Stimulated activated naive CD8-positive, alpha-beta T cell treated with anti-CD3 and anti-CD28 coated beads, Interleukin-15, Interleukin-2, amounts not matched to agents 100 ng/mL and 50 ng/mL, for 24 hours (primary cell): ENCODE measurements at regions not wholly inside any gene's neighbourhood (a gene's known extent, or its start where the extent isn't known, plus 50 kb on each side); places are given as distances from the start of the nearest gene placed in this dataset.

Source experiments
- H3K27ac Mint-ChIP-seq: one replicate; pipeline ENCODE4 v1.8.0; 2021; ENCODE audit warnings: mild to moderate bottlenecking, mixed read lengths
- H3K27me3 Mint-ChIP-seq: one replicate; pipeline ENCODE4 v1.8.0; 2021; ENCODE audit warnings: mixed read lengths
- H3K36me3 Mint-ChIP-seq: one replicate; pipeline ENCODE4 v1.8.0; 2021; ENCODE audit warnings: low read depth, mixed read lengths
- H3K4me1 Mint-ChIP-seq: one replicate; pipeline ENCODE4 v1.8.0; 2021; ENCODE audit warnings: low read depth, mixed read lengths
- H3K4me3 Mint-ChIP-seq: one replicate; pipeline ENCODE4 v1.8.0; 2021; ENCODE audit warnings: mild to moderate bottlenecking, mixed read lengths
- H3K9me3 Mint-ChIP-seq: one replicate; pipeline ENCODE4 v1.8.0; 2021; ENCODE audit warnings: mixed read lengths

DNA sequence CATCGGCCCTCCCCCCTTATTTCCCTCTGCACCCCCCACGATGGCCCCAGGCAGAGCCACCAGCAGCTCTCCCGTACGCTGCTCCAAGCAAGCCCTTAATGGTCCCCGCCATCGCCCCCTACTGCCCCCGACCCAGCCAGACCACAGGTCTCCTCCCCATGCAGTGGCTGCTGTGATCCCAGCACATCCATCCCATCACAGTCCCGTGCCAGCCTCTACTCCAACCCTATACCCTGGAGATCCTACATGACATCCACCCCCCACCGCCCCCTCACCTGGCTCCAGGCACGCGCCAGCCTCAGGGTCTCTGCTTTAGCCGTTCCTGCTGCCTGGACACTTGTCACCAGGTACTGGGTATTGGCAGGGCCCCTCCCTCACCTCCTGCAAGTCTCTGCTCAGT lies 85.8 kb upstream of the RTL6 start:
- Mint-ChIP-seq H3K4me3 (no peak overlapping the region), H3K27ac (no peak overlapping the region), H3K4me1 (peaks cover 5% of the 10 kb centered on the region), H3K9me3 (no peaks in the 10 kb centered on the region), H3K36me3 (no peaks in the 10 kb centered on the region), H3K27me3 (peaks cover 17% of the 10 kb centered on the region)

DNA sequence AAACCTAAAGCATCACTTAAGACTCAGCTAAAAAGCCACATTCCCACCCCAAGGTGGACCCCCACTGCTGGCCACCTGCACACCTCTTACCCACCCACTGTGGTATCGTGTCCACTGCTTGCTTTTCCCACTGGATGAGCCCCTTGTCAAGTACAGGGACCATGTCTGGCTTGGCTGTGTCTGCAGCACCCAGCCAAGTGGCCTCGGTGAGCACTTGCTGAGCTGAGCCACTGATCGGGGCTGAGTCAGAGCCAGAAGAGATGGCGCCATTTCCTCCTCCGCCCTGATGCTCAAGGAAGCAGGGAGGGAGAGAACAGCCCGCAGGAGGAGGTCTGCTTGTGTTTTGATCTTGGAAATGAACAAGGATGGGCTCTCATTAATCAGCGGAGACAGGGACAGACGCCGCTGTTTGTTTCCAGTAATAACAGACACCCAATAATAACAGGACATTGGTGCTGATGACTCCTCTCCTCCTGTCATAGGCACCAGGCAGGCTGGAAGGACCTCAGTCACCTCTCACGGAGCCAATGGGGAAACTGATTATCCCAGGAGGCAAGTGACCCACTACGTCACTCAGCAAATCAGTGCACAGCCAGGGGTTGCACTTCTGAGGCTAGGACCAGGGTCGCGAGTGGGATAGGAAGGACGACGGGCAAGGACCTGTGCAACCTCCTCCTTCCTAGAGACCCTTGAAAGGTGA lies 85.2 kb upstream of the RTL6 start:
- Mint-ChIP-seq H3K36me3 (no peaks in the 10 kb centered on the region), H3K27me3 (peaks cover 17% of the 10 kb centered on the region), H3K4me1 (peaks cover 5% of the 10 kb centered on the region), H3K4me3 (no peak overlapping the region), H3K9me3 (no peaks in the 10 kb centered on the region), H3K27ac (no peak overlapping the region)

DNA sequence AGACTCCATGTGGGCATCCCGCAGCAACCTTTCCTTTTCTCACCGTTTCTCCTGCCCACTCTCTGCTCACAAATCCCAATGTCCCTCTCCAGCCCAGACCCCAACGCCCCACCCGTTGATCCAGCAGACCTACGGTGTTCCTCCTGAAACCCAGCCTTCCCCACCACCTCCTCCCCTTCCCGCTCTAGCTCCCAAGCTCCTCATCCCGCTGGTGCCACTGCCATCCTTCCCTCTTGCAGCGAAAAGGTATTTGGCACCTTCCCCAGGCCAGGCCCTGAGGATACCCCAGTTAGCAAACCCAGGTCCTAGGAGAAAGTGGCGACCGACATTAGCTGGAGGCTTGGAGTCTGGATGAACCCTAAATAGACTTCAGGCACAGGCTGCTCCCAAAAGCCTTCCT lies 84.0 kb upstream of the RTL6 start:
- H3K9me3 Mint-ChIP-seq: no peaks in the 10 kb centered on the region
- H3K27me3 Mint-ChIP-seq: peaks cover 8% of the 10 kb centered on the region
- H3K4me3 Mint-ChIP-seq: no peak overlapping the region
- H3K36me3 Mint-ChIP-seq: no peaks in the 10 kb centered on the region
- no peak overlapping the region for H3K27ac Mint-ChIP-seq
- H3K4me1 Mint-ChIP-seq: peaks cover 5% of the 10 kb centered on the region

DNA sequence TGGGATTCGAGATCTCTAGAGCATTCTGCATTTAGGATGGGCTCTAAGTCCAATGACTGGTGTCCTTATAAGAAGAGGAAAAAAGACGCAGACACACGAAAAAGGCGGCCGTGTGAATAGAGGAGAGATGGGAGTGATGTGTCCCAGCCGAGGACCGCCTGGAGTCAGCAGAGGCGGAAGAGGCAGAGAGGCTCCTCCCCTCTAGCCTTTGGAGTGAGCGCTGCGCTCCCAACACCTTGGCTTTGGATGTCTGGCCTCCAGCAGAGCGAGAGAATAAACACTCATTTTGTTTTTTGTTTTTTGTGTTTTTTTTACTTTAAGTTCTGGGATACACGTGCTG lies 83.0 kb upstream of the RTL6 start:
- Mint-ChIP-seq H3K27ac (no peak overlapping the region), H3K4me1 (no peaks in the 10 kb centered on the region), H3K36me3 (no peaks in the 10 kb centered on the region), H3K9me3 (no peaks in the 10 kb centered on the region), H3K4me3 (no peak overlapping the region), H3K27me3 (peaks cover 3% of the 10 kb centered on the region)

DNA sequence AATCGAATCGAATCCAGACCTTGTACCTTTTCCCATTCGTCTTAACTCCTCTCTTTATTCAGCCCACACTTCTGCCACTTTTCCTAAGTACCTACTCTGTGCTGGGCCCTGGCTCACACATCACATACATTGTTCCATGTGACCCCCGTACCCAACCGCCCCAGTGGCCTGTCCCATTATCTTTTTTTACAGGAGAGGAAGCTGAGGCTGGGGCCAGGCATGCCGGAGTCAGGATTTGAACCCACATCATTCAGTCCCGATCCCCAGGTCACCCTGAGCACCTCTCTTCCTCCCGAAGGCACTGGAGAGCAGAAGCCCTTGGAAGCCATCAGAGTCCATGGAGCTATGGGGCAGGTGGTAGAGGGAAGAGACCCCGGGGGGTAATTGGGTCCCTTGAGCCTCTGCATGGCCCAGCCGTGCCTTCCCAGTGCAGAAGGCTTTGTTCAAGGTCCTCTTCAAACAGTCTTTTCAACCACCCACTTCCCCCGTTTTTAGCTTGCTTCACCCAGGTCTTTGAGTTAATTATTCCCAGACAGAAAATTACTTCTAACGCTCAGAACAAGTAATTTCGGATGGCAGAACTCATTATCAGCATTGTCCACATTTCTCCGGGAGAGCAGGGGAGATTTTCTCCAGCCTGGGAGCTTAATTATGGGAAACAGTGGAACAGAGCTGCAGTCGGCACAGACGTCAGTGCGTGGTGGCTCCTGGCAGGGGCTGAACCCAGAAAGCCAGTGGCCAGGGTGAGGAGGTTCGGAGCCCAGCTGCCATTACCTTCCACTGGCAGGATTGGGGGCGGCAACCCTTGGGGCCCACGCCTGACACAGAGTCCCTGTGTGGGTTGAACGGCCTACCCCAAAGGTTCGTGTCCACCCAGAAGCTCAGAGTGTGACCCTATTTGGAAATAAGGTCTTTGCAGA lies 82.4 kb upstream of the RTL6 start:
- Mint-ChIP-seq H3K36me3 (no peaks in the 10 kb centered on the region), H3K27ac (no peak overlapping the region), H3K27me3 (peaks cover 4% of the 10 kb centered on the region)

DNA sequence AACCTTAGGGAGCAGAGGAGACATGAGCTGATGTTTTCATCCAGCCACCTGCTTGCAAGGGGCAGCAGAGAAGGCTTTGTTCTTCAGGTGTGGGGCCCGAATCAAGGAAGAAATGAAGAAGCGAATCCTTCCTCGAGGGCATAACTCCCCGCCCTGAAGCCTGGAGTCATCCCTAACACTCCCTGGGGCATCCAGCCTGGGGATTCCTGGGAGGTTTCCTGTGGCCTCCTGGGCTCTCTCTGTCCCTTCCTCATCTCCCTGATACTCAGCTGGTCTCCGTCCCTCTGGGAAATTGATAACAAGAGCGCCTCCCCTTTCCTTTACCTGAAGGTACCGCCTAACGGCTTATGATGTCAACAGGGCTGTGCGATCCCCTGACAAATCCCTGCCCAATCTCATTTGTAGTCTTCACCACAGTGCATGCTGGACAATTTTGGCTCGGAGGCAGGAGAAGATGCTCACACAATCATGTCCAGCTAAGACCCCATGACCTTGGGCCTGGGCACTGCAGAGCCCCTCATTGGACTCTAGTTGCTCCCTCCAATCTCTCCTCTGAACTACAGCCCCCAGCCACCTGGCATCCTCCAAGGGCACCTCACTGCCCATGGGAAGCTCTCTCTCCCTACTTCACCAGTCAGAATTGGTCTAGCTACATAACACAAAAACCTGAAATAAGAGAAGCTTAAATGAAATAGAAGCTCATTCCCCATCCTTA lies 80.6 kb upstream of the RTL6 start:
- H3K27me3 Mint-ChIP-seq: peaks cover 4% of the 10 kb centered on the region
- no peaks in the 10 kb centered on the region for H3K4me1 Mint-ChIP-seq
- H3K27ac Mint-ChIP-seq: no peak overlapping the region
- no peaks in the 10 kb centered on the region for H3K36me3 Mint-ChIP-seq
- H3K4me3 Mint-ChIP-seq: no peak overlapping the region
- H3K9me3 Mint-ChIP-seq: no peaks in the 10 kb centered on the region

More for the DNA sequence above, 82.4 kb upstream of the RTL6 start:
- H3K4me3 Mint-ChIP-seq: no peak overlapping the region
- H3K9me3 Mint-ChIP-seq: no peaks in the 10 kb centered on the region
- H3K4me1 Mint-ChIP-seq: no peaks in the 10 kb centered on the region

GRCh38 chr22:44578110-44578457 lies 80.1 kb upstream of the RTL6 start:
- H3K36me3 Mint-ChIP-seq: no peaks in the 10 kb centered on the region
- no peak overlapping the region for H3K27ac Mint-ChIP-seq
- no peaks in the 10 kb centered on the region for H3K9me3 Mint-ChIP-seq
- no peaks in the 10 kb centered on the region for H3K4me1 Mint-ChIP-seq
- peaks cover 4% of the 10 kb centered on the region for H3K27me3 Mint-ChIP-seq
- H3K4me3 Mint-ChIP-seq: no peak overlapping the region

GRCh38 chr22:44577391-44578109 lies 79.5 kb upstream of the RTL6 start:
- Mint-ChIP-seq H3K4me3 (no peak overlapping the region), H3K27ac (no peak overlapping the region), H3K27me3 (peaks cover 4% of the 10 kb centered on the region), H3K4me1 (no peaks in the 10 kb centered on the region), H3K9me3 (no peaks in the 10 kb centered on the region), H3K36me3 (no peaks in the 10 kb centered on the region)

DNA sequence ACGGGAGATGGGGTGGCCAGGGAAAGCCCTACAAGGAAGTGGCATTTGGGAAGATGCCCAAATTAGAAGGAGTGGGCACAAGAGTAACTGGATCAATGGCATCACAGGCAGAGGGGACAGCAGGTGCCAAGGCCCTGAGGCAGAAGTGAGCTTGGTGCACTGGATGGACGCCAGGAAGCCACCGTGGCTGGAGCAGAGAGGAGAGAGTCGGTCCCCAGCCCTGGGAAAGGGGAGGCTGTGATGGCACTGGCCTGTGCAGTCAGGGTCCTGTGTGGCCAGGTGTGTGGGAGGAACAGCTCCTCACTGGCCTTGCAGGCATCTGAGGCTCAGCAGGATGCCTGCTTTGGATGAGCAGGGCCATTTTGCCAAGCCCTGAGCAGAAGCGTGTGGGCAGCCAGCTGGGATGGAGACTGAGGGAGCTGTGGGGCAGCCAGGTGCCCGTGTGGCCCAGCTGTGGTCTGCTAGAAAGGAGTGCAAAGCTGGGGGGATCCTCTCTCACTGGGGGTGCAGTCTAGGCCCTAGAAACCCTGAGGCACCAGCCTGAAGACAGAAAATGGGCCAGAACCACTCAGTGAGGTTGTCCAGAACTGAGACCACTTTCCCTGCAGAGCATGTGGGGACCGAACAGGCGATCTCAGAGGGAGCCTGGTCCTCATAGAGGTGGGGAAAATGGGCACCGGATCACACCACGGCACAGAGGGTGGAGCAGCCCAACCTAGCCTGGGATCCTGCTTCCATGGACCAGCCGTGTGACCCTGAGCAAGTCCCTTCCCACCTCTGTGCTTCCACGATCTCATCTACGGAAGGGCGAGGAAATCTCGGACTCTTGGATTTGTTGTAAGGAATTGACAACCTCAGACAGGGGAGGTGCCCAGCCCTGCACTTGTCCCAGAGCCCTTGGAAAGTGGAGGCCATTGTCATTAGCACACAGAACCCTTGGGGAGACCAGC lies 78.6 kb upstream of the RTL6 start:
- Mint-ChIP-seq H3K27me3 (peaks cover 5% of the 10 kb centered on the region), H3K4me3 (no peak overlapping the region)

DNA sequence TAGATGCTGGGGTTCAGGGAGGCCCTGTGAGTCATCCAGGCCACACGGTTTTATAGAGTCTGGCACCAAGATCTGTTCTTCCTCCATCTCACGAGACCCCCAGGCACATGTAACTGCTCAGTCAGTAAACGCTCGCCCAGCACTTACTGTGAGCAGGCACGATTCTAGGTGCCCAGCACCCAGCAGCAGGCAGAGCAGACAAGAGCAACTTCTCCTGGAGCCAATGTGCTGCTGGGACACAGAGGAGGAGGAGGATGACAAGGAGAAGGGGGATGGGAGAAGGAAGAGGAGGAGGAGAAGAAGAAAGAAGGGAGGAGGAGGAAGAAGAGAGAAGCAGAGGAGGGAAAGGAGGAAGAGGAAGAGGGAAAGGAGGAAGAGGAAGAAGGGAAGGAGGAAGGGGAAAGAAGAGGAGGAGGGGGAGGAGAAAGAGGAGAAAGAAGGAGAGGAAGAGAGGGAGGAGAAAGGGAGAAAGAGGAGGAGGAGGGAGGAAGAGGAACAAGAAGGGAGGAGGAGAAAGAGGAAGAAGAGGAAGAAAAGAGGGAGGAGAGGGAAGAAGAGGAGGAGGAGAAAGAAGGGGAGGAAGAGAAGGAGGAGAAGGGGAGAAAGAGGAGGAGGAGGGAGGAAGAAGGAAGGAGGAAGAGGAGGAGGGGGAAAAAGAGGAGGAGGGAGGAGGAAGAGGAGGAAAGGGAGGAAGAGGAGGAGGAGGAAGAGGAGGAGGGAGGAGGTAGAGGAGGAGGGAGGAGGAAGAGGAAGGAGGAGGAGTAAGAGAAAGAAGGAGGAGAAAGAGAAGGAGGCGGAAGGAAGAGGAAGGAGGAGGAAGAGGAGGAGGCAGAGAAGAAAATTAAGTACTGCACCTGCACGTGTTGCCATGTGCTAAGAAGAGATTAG lies 77.6 kb upstream of the RTL6 start:
- no peaks in the 10 kb centered on the region for H3K4me1 Mint-ChIP-seq
- no peaks in the 10 kb centered on the region for H3K9me3 Mint-ChIP-seq
- H3K27ac Mint-ChIP-seq: peak overlapping the region; percentile 45
- H3K36me3 Mint-ChIP-seq: no peaks in the 10 kb centered on the region
- no peak overlapping the region for H3K4me3 Mint-ChIP-seq
- peaks cover 8% of the 10 kb centered on the region for H3K27me3 Mint-ChIP-seq

More for the DNA sequence above, 78.6 kb upstream of the RTL6 start:
- Mint-ChIP-seq H3K4me1 (no peaks in the 10 kb centered on the region), H3K9me3 (no peaks in the 10 kb centered on the region), H3K27ac (no peak overlapping the region), H3K36me3 (no peaks in the 10 kb centered on the region)

GRCh38 chr22:44574640-44575380 lies 76.8 kb upstream of the RTL6 start:
- no peak overlapping the region for H3K27ac Mint-ChIP-seq
- H3K36me3 Mint-ChIP-seq: no peaks in the 10 kb centered on the region
- no peaks in the 10 kb centered on the region for H3K4me1 Mint-ChIP-seq
- H3K4me3 Mint-ChIP-seq: no peak overlapping the region
- H3K27me3 Mint-ChIP-seq: peaks cover 8% of the 10 kb centered on the region
- no peaks in the 10 kb centered on the region for H3K9me3 Mint-ChIP-seq

DNA sequence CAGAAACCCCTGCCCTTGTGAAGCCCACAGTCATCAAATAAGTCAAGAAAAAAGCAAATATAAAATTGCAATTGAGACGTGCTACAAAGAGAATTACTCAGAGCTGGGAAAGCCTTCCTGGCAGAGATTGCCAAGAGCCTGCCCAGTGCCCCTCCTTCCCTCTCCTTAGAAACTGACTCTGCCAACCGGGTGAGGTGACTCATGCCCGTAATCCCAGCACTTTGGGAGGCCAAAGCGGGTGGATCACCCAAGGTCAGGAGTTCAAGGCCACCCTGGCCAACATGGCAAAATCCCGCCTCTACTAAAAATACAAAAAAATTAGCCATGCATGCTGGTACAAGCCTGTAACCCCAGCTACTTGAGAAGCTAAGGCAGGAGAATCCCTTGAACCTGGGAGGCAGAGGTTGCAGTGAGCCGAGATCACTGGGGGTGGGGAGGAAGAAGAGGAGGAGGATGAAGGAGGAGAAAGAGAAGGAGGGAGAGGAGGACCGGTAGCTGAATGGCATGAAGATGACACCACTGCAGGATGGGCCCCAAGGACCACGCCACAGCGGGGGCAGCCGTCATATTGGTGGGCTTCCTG lies 76.1 kb upstream of the RTL6 start:
- Mint-ChIP-seq H3K36me3 (no peaks in the 10 kb centered on the region), H3K4me1 (no peaks in the 10 kb centered on the region), H3K9me3 (no peaks in the 10 kb centered on the region), H3K27me3 (peaks cover 8% of the 10 kb centered on the region), H3K27ac (no peak overlapping the region), H3K4me3 (no peak overlapping the region)
